ENCODE measurements at regions not wholly inside any gene's neighbourhood (a gene's known extent, or its start where the extent isn't known, plus 50 kb on each side); places are given as distances from the start of the nearest gene placed in this dataset.

- no peak for TF ChIP-seq EGR1 (IDR thresholded peaks at IDR 0.05; ENCODE audit: borderline replicate concordance, low read depth, low read length)
Measured at GRCh38 chr3:177800561-177800960, 603.3 kb upstream of the TBL1XR1 start (continued).
